MM.1S (cell line): ENCODE measurements at regions not wholly inside any gene's neighbourhood (a gene's known extent, or its start where the extent isn't known, plus 50 kb on each side); places are given as distances from the start of the nearest gene placed in this dataset.

Experiments
- CTCF ChIP-seq: fragments of 300-600 bp; sonication (generic); IDR thresholded peaks from 2 replicates; pipeline ENCODE4 v1.5.1; 2016; ENCODE audit warnings: antibody characterized with exemption, low read length, mixed read lengths
- EZH2phosphoT487 ChIP-seq: fragments of 300-600 bp; sonication (generic); IDR thresholded peaks from 2 replicates; pipeline ENCODE4 v1.6.1; 2018; ENCODE audit warnings: antibody characterized with exemption, low read length

DNA sequence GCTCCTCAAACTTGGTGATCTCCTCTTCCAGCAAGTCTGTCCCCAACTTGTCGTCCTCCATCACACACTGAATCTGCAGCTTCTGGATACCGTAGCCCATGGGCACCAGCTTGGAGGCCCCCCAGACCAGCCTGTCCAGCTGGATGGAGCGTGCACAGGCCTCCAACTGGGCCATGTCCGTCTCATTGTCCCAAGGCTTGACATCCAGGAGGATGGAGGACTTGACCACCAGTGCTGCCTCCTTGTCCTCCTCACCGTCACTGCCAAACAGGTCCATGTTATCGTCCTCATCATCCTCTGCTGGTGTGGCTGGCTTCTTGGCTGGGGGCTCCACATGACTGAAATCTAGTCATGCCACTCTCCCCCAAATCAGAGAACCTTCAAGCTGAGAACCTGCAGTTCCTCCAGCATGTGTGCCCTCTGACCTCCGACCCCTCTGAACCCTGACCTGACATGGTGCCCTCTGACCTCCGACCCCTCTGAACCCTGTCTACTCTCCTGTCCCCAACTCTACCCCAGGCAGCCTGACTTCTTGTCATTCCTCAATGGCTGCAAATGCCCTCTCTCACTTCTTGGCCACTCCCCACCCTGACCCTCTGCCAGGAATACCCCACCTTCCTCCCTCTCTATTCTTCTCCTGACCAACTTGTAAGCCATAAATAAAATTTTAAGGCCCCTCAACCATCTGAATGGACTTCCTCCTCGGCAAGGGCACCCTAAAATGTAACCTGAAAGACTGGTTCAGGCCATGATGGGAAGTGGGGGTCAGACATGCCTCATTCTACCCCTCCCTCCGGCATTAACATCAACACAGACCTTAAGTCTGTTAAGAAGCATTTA, 275.7 kb upstream of the C1orf174 start:
- no peak for TF ChIP-seq CTCF
- no peak for TF ChIP-seq EZH2phosphoT487
